ENCODE measurements at regions not wholly inside any gene's neighbourhood (a gene's known extent, or its start where the extent isn't known, plus 50 kb on each side); places are given as distances from the start of the nearest gene placed in this dataset.
A peak's percentile ranks its signal among the peaks of the same experiment; 100 is the strongest.

DNA sequence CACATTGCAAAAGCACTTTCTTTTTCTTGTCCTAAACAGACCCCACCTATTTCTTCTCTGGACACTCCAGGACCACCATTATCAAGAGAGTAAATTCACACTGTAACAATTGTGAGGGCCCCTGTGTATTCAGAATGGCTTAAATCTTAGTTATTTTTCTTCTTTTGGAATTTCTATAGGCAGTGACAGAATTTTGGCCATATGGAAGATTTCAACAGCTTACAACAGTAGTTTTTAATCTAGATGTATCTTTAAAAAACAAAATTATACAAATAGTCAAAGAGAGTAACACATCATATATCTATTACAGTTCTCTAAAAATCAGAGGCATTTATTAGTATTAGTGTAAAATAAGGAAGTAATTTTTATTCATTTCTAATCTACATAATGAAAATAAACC is 482.1 kb downstream of the LIG4 start:
- H3K9me3 ChIP-seq (ENCODE audit: control insufficient read depth, insufficient read depth, low read length): no peaks in the 10 kb centered on the region
- no peak overlapping the region for H3K4me3 ChIP-seq (ENCODE audit: low read depth, low read length)
- no peak overlapping the region for H3K27ac ChIP-seq (ENCODE audit: low read depth, low read length)
- no peaks in the 10 kb centered on the region for H3K27me3 ChIP-seq (ENCODE audit: control insufficient read depth, insufficient read depth, low read length)
- no peaks in the 10 kb centered on the region for H3K4me1 ChIP-seq (ENCODE audit: control insufficient read depth, insufficient read depth, low read length)
- H3K36me3 ChIP-seq (ENCODE audit: control insufficient read depth, insufficient read depth, low read length): no peaks in the 10 kb centered on the region
- peak in 1 of 6 donors; percentile 11 for DNase-seq (ENCODE audit: low read depth in 4 of 6, low spot score in 6 of 6)

DNA sequence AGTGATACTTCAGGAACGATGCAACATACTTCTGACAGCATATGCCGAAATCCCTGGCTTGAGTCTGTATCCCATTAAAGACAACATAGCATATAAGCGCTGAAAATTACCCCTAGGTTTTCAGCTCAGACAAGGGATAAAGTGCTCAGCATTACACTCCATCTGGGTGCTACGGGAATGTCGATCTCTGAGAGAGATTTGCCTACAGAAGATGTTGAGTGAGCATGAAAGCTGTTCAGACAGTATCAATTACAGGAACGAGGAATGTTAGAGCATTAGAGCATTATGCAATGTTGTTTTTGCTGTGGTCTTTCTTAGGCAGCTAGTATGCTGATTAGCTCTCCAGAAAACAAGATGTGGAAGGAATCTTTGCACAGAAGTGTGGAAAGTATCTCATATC is 484.5 kb downstream of the LIG4 start:
- no peaks in the 10 kb centered on the region for H3K27me3 ChIP-seq (ENCODE audit: control insufficient read depth, insufficient read depth, low read length)
- DNase-seq (ENCODE audit: low read depth in 4 of 6, low spot score in 6 of 6): peak in 1 of 6 donors; percentile 9
- no peaks in the 10 kb centered on the region for H3K36me3 ChIP-seq (ENCODE audit: control insufficient read depth, insufficient read depth, low read length)
- WGBS (ENCODE audit: insufficient coverage): 77% methylated on average over 3 of the region's 6 CpGs
- no peak overlapping the region for H3K27ac ChIP-seq (ENCODE audit: low read depth, low read length)
- H3K9me3 ChIP-seq (ENCODE audit: control insufficient read depth, insufficient read depth, low read length): no peaks in the 10 kb centered on the region
- no peak overlapping the region for H3K4me3 ChIP-seq (ENCODE audit: low read depth, low read length)
- no peaks in the 10 kb centered on the region for H3K4me1 ChIP-seq (ENCODE audit: control insufficient read depth, insufficient read depth, low read length)

- Histone ChIP-seq H3K4me3 (ENCODE audit: low read depth, low read length) (peak overlapping the region; percentile 6), H3K36me3 (ENCODE audit: control insufficient read depth, insufficient read depth, low read length) (no peaks in the 10 kb centered on the region), H3K27ac (ENCODE audit: low read depth, low read length) (no peak overlapping the region), H3K9me3 (ENCODE audit: control insufficient read depth, insufficient read depth, low read length) (no peaks in the 10 kb centered on the region), H3K4me1 (ENCODE audit: control insufficient read depth, insufficient read depth, low read length) (peaks cover 5% of the 10 kb centered on the region), H3K27me3 (ENCODE audit: control insufficient read depth, insufficient read depth, low read length) (no peaks in the 10 kb centered on the region)
- peak in 2 of 6 donors; percentile 49 to 78 for DNase-seq (ENCODE audit: low read depth in 4 of 6, low spot score in 6 of 6)
- 22% methylated on average over 5 of the region's 13 CpGs for WGBS (ENCODE audit: insufficient coverage)
Observed at GRCh38 chr13:107721125-107721869, 494.0 kb downstream of the LIG4 start.

DNA sequence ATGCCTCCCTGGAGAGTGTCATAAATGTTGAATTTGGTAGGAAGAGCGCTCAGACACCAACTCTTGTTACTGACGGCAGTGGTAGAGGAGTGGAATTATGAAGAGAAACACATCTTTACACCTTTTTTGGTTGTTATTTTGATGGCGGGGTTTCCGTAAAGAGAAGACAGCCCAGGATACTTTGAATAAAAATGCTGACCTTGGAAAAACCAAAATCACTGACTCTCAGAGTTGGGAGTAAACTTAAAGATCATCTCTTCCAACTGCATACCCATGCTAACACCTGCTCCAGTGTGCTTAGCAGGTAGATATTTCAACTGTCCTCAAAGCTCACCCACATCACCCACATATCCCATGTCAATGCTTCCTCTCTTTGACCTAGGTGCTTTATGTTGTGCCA is 498.6 kb downstream of the LIG4 start:
- no CpG with 5 or more reads among the region's 4 CpGs for WGBS (ENCODE audit: insufficient coverage)
- no peak for DNase-seq (ENCODE audit: low read depth in 4 of 6, low spot score in 6 of 6)
- Histone ChIP-seq H3K9me3 (ENCODE audit: control insufficient read depth, insufficient read depth, low read length) (no peaks in the 10 kb centered on the region), H3K4me3 (ENCODE audit: low read depth, low read length) (no peak overlapping the region), H3K4me1 (ENCODE audit: control insufficient read depth, insufficient read depth, low read length) (peaks cover 6% of the 10 kb centered on the region), H3K27me3 (ENCODE audit: control insufficient read depth, insufficient read depth, low read length) (no peaks in the 10 kb centered on the region), H3K27ac (ENCODE audit: low read depth, low read length) (no peak overlapping the region), H3K36me3 (ENCODE audit: control insufficient read depth, insufficient read depth, low read length) (no peaks in the 10 kb centered on the region)

DNA sequence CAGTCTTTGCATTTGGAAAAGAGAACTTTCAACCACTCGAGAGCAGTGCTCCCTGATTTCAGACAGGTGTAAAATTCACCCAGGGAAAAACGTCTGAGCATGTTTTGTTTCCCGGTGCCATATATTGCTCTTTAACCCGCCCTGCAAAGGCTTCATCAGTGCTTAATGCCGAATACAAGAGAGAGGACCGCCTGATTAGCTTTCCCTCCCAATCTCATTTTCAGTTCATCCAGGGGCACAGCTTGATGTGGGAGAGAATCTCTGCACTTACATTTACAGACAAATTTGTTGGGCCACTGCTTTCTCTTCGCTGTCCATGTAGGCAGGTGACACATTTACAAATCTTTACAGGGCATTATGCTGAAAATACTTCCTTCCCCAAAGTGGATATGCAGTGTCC is 499.1 kb downstream of the LIG4 start:
- WGBS (ENCODE audit: insufficient coverage): 70% methylated on average over 3 of the region's 7 CpGs
- Histone ChIP-seq H3K36me3 (ENCODE audit: control insufficient read depth, insufficient read depth, low read length) (no peaks in the 10 kb centered on the region), H3K27ac (ENCODE audit: low read depth, low read length) (no peak overlapping the region), H3K9me3 (ENCODE audit: control insufficient read depth, insufficient read depth, low read length) (no peaks in the 10 kb centered on the region), H3K4me3 (ENCODE audit: low read depth, low read length) (no peak overlapping the region), H3K27me3 (ENCODE audit: control insufficient read depth, insufficient read depth, low read length) (no peaks in the 10 kb centered on the region), H3K4me1 (ENCODE audit: control insufficient read depth, insufficient read depth, low read length) (peaks cover 6% of the 10 kb centered on the region)
- DNase-seq (ENCODE audit: low read depth in 4 of 6, low spot score in 6 of 6): no peak

GRCh38 chr13:107715496-107715895 is 499.8 kb downstream of the LIG4 start:
- no peak for DNase-seq (ENCODE audit: low read depth in 4 of 6, low spot score in 6 of 6)
- 95% methylated on average over 4 of the region's 7 CpGs for WGBS (ENCODE audit: insufficient coverage)

GRCh38 chr13:107713314-107713713 is 502.0 kb downstream of the LIG4 start:
- Histone ChIP-seq H3K36me3 (ENCODE audit: control insufficient read depth, insufficient read depth, low read length) (no peaks in the 10 kb centered on the region), H3K4me1 (ENCODE audit: control insufficient read depth, insufficient read depth, low read length) (peaks cover 6% of the 10 kb centered on the region), H3K4me3 (ENCODE audit: low read depth, low read length) (no peak overlapping the region), H3K9me3 (ENCODE audit: control insufficient read depth, insufficient read depth, low read length) (no peaks in the 10 kb centered on the region), H3K27ac (ENCODE audit: low read depth, low read length) (no peak overlapping the region), H3K27me3 (ENCODE audit: control insufficient read depth, insufficient read depth, low read length) (no peaks in the 10 kb centered on the region)
- DNase-seq (ENCODE audit: low read depth in 4 of 6, low spot score in 6 of 6): no peak

More at GRCh38 chr13:107715496-107715895, 499.8 kb downstream of the LIG4 start:
- Histone ChIP-seq H3K27ac (ENCODE audit: low read depth, low read length) (no peak overlapping the region), H3K36me3 (ENCODE audit: control insufficient read depth, insufficient read depth, low read length) (no peaks in the 10 kb centered on the region), H3K4me1 (ENCODE audit: control insufficient read depth, insufficient read depth, low read length) (peaks cover 6% of the 10 kb centered on the region), H3K27me3 (ENCODE audit: control insufficient read depth, insufficient read depth, low read length) (no peaks in the 10 kb centered on the region), H3K4me3 (ENCODE audit: low read depth, low read length) (no peak overlapping the region), H3K9me3 (ENCODE audit: control insufficient read depth, insufficient read depth, low read length) (no peaks in the 10 kb centered on the region)

DNA sequence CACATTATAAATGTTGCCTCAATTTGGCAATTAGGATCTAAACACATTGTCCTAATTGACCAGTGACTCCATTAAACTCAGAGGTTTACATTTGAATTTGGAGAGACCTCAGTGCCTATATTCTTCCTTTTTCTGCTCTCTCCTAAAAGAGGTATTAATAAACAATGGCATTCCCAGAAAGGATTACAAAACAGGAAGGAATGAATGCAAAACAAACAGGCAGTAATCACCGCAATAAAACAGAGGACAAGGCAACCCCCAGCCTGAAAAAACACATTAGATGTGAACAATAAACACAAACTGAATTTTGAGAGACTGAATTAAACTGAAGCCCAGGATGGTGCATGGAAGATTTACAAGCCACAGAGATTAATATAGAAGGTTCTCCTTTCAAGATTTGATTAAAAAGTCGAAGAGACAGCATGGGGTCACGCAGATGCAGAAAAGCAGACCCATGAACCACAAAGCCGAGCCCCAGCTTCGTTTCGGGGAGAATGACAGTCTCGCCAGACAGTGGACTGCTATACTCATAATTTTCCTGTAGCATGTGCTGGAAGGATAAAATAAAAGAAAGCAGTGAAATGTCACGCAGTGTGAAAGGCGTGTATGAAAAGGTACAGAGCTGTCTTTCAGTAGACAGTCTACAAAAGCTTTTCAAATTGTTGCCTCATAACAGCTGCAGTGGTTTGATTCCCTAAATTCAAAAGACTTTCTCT is 503.0 kb downstream of the LIG4 start:
- Histone ChIP-seq H3K36me3 (ENCODE audit: control insufficient read depth, insufficient read depth, low read length) (no peaks in the 10 kb centered on the region), H3K4me3 (ENCODE audit: low read depth, low read length) (no peak overlapping the region), H3K9me3 (ENCODE audit: control insufficient read depth, insufficient read depth, low read length) (no peaks in the 10 kb centered on the region), H3K27ac (ENCODE audit: low read depth, low read length) (no peak overlapping the region), H3K4me1 (ENCODE audit: control insufficient read depth, insufficient read depth, low read length) (peaks cover 6% of the 10 kb centered on the region), H3K27me3 (ENCODE audit: control insufficient read depth, insufficient read depth, low read length) (no peaks in the 10 kb centered on the region)
- DNase-seq (ENCODE audit: low read depth in 4 of 6, low spot score in 6 of 6): peak in 2 of 6 donors; percentile 27 to 69
- WGBS (ENCODE audit: insufficient coverage): 60% methylated on average over 1 of the region's 9 CpGs

- no peak overlapping the region for H3K4me3 ChIP-seq (ENCODE audit: low read depth, low read length)
- WGBS (ENCODE audit: insufficient coverage): no CpG with 5 or more reads among the region's 2 CpGs
- no peaks in the 10 kb centered on the region for H3K9me3 ChIP-seq (ENCODE audit: control insufficient read depth, insufficient read depth, low read length)
- no peak overlapping the region for H3K27ac ChIP-seq (ENCODE audit: low read depth, low read length)
- DNase-seq (ENCODE audit: low read depth in 4 of 6, low spot score in 6 of 6): peak in 1 of 6 donors; percentile 52
- H3K4me1 ChIP-seq (ENCODE audit: control insufficient read depth, insufficient read depth, low read length): no peaks in the 10 kb centered on the region
- H3K36me3 ChIP-seq (ENCODE audit: control insufficient read depth, insufficient read depth, low read length): no peaks in the 10 kb centered on the region
- H3K27me3 ChIP-seq (ENCODE audit: control insufficient read depth, insufficient read depth, low read length): no peaks in the 10 kb centered on the region
Observed at GRCh38 chr13:107690181-107690580, 525.2 kb downstream of the LIG4 start.

DNA sequence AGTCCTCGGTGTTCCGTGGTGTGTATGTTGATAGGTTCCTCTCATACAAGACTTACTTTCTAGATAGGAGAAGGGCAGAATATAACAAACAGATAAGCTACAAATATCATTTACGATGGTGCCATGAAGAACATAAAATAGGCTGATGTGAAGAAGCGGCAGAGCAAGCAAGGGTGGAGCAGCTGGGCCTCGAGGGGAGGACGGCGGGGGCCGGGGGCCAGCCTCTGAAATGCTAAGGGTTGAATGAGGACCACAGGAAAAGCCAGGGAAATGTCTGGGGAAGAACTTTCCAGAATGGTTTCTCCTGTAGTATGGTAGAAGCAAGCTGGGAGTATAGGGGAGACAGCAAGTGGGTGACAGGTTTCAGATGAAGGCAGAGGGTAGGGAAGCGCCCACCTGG is 529.5 kb downstream of the LIG4 start:
- no peak overlapping the region for H3K4me3 ChIP-seq (ENCODE audit: low read depth, low read length)
- H3K36me3 ChIP-seq (ENCODE audit: control insufficient read depth, insufficient read depth, low read length): no peaks in the 10 kb centered on the region
- H3K27me3 ChIP-seq (ENCODE audit: control insufficient read depth, insufficient read depth, low read length): no peaks in the 10 kb centered on the region
- DNase-seq (ENCODE audit: low read depth in 4 of 6, low spot score in 6 of 6): no peak
- peaks cover 4% of the 10 kb centered on the region for H3K4me1 ChIP-seq (ENCODE audit: control insufficient read depth, insufficient read depth, low read length)
- WGBS (ENCODE audit: insufficient coverage): 98% methylated on average over 6 of the region's 9 CpGs
- H3K9me3 ChIP-seq (ENCODE audit: control insufficient read depth, insufficient read depth, low read length): no peaks in the 10 kb centered on the region
- no peak overlapping the region for H3K27ac ChIP-seq (ENCODE audit: low read depth, low read length)
